ENCODE measurements at regions not wholly inside any gene's neighbourhood (a gene's known extent, or its start where the extent isn't known, plus 50 kb on each side); places are given as distances from the start of the nearest gene placed in this dataset.

- H3K36me3 Mint-ChIP-seq, result no peaks in the 10 kb centered on the region
- DNase-seq (ENCODE audit: low spot score), result no peak
- H3K9ac ChIP-seq, result no peak overlapping the region
Observed at GRCh38 chr10:128642502-128642901, 516.3 kb upstream of the MKI67 start.

GRCh38 chr10:128643658-128644057 is 517.4 kb upstream of the MKI67 start:
- Histone ChIP-seq H3K9me3 (ENCODE audit: low read depth) (no peaks in the 10 kb centered on the region), H4K20me1 (ENCODE audit: low read depth) (no peaks in the 10 kb centered on the region), H3K27me3 (no peaks in the 10 kb centered on the region), H3K4me1 (no peaks in the 10 kb centered on the region), H3K4me2 (no peak overlapping the region), H3K79me2 (ENCODE audit: low read depth) (no peaks in the 10 kb centered on the region), H3K36me3 (peaks cover 4% of the 10 kb centered on the region), H3F3A (ENCODE audit: low read depth) (no peaks in the 10 kb centered on the region), H3K4me3 (no peak overlapping the region), H2AFZ (replicated peaks) (no peak overlapping the region), H3K27ac (no peak overlapping the region), H3K9ac (no peak overlapping the region)
- Mint-ChIP-seq H3K27me3 (ENCODE audit: insufficient read depth, low read depth) (no peaks in the 10 kb centered on the region), H3K27ac (no peak overlapping the region), H3K9me3 (no peaks in the 10 kb centered on the region), H3K4me3 (no peak overlapping the region), H3K4me1 (no peaks in the 10 kb centered on the region), H3K36me3 (no peaks in the 10 kb centered on the region)
- DNase-seq (ENCODE audit: low spot score), result no peak
- TF ChIP-seq EZH2 (IDR thresholded peaks at IDR 0.05), result no peak
- no peak for TF ChIP-seq EZH2phosphoT487 (IDR thresholded peaks at IDR 0.05)
- no peak for TF ChIP-seq CTCF (IDR thresholded peaks at IDR 0.05)

More at GRCh38 chr10:128642502-128642901, 516.3 kb upstream of the MKI67 start:
- peaks cover 4% of the 10 kb centered on the region for H3K36me3 ChIP-seq
- H2AFZ ChIP-seq (replicated peaks), result no peak overlapping the region
- no peaks in the 10 kb centered on the region for H3K9me3 ChIP-seq (ENCODE audit: low read depth)
- Mint-ChIP-seq H3K27ac (no peak overlapping the region), H3K9me3 (no peaks in the 10 kb centered on the region), H3K4me3 (no peak overlapping the region), H3K4me1 (no peaks in the 10 kb centered on the region), H3K27me3 (ENCODE audit: insufficient read depth, low read depth) (no peaks in the 10 kb centered on the region)
- TF ChIP-seq CTCF (IDR thresholded peaks at IDR 0.05) (no peak), EZH2 (IDR thresholded peaks at IDR 0.05) (no peak), EZH2phosphoT487 (IDR thresholded peaks at IDR 0.05) (no peak)
- H3K4me3 ChIP-seq, result no peak overlapping the region
- H3K27me3 ChIP-seq, result no peaks in the 10 kb centered on the region
- no peak overlapping the region for H3K4me2 ChIP-seq
- H4K20me1 ChIP-seq (ENCODE audit: low read depth), result no peaks in the 10 kb centered on the region
- no peaks in the 10 kb centered on the region for H3K4me1 ChIP-seq
- no peaks in the 10 kb centered on the region for H3F3A ChIP-seq (ENCODE audit: low read depth)
- no peak overlapping the region for H3K27ac ChIP-seq
- H3K79me2 ChIP-seq (ENCODE audit: low read depth), result no peaks in the 10 kb centered on the region

- H3K27ac Mint-ChIP-seq, result no peak overlapping the region
- TF ChIP-seq EZH2phosphoT487 (IDR thresholded peaks at IDR 0.05) (no peak), CTCF (IDR thresholded peaks at IDR 0.05) (no peak), EZH2 (IDR thresholded peaks at IDR 0.05) (no peak)
- H3K36me3 ChIP-seq, result no peaks in the 10 kb centered on the region
- H3K36me3 Mint-ChIP-seq, result no peaks in the 10 kb centered on the region
- no peaks in the 10 kb centered on the region for H4K20me1 ChIP-seq (ENCODE audit: low read depth)
- H3K4me2 ChIP-seq, result no peak overlapping the region
- H3K27me3 Mint-ChIP-seq (ENCODE audit: insufficient read depth, low read depth), result no peaks in the 10 kb centered on the region
- H3K27me3 ChIP-seq, result no peaks in the 10 kb centered on the region
- no peaks in the 10 kb centered on the region for H3K9me3 Mint-ChIP-seq
- no peaks in the 10 kb centered on the region for H3F3A ChIP-seq (ENCODE audit: low read depth)
- H3K4me1 ChIP-seq, result no peaks in the 10 kb centered on the region
- no peak overlapping the region for H3K27ac ChIP-seq
- H2AFZ ChIP-seq (replicated peaks), result no peak overlapping the region
- H3K4me3 Mint-ChIP-seq, result no peak overlapping the region
- no peak overlapping the region for H3K4me3 ChIP-seq
- DNase-seq (ENCODE audit: low spot score), result no peak
- H3K9ac ChIP-seq, result no peak overlapping the region
- no peaks in the 10 kb centered on the region for H3K79me2 ChIP-seq (ENCODE audit: low read depth)
- H3K4me1 Mint-ChIP-seq, result no peaks in the 10 kb centered on the region
- H3K9me3 ChIP-seq (ENCODE audit: low read depth), result no peaks in the 10 kb centered on the region
Observed at GRCh38 chr10:128645486-128645885, 519.3 kb upstream of the MKI67 start.
